Mesenchymal stem cell (in vitro differentiated cells and primary cell): ENCODE measurements at regions not wholly inside any gene's neighbourhood (a gene's known extent, or its start where the extent isn't known, plus 50 kb on each side); places are given as distances from the start of the nearest gene placed in this dataset.

Experiments used
- DNase-seq: peaks from one replicate; pipeline ENCODE4 v3.0.0-alpha.2; 2013
- H2AFZ ChIP-seq: one replicate; pipeline ENCODE4 v1.6.1; 2013; ENCODE audit warnings: low read depth, mild to moderate bottlenecking, control low read depth, inconsistent platforms, low read length, moderate library complexity
- H2AK5ac ChIP-seq: 2 replicates; pipeline ENCODE4 v1.6.1; 2013; ENCODE audit warnings: low read length, moderate library complexity, mild to moderate bottlenecking, inconsistent platforms; ENCODE audit not compliant: severe bottlenecking
- H2BK120ac ChIP-seq: one replicate; pipeline ENCODE4 v1.6.1; 2013; ENCODE audit warnings: low read depth, mild to moderate bottlenecking, inconsistent platforms, low read length, moderate library complexity
- H2BK12ac ChIP-seq, 2 experiments: one replicate each; pipeline ENCODE4 v1.6.1; 2013; ENCODE audit warnings: inconsistent platforms in 2 of 2, low read length in 2 of 2, mild to moderate bottlenecking in 2 of 2, moderate library complexity in 2 of 2, control low read depth in 1 of 2
- H2BK15ac ChIP-seq: one replicate; pipeline ENCODE4 v1.6.1; 2013; ENCODE audit warnings: mild to moderate bottlenecking, low read depth, inconsistent platforms; ENCODE audit not compliant: poor library complexity, severe bottlenecking
- H2BK5ac ChIP-seq: 2 replicates; pipeline ENCODE4 v1.6.1; 2013; ENCODE audit warnings: low read depth, mild to moderate bottlenecking, low read length, control low read depth, inconsistent platforms; ENCODE audit not compliant: poor library complexity, severe bottlenecking
- H3K14ac ChIP-seq, 2 experiments: one replicate each; pipeline ENCODE4 v1.6.1; 2013; ENCODE audit warnings: inconsistent platforms in 2 of 2, low read length in 2 of 2, control low read depth in 1 of 2, mild to moderate bottlenecking in 1 of 2, moderate library complexity in 1 of 2
- H3K18ac ChIP-seq, 2 experiments: one replicate each; pipeline ENCODE4 v1.6.1; 2013; ENCODE audit warnings: inconsistent platforms in 2 of 2, low read length in 2 of 2, control low read depth in 1 of 2, low read depth in 1 of 2, mild to moderate bottlenecking in 1 of 2
- H3K23ac ChIP-seq, 2 experiments: one replicate each; pipeline ENCODE4 v1.6.1; 2013; ENCODE audit warnings: inconsistent platforms in 2 of 2, low read length in 2 of 2, mild to moderate bottlenecking in 2 of 2, moderate library complexity in 2 of 2, control low read depth in 1 of 2
- H3K27ac ChIP-seq: 2 replicates; pipeline ENCODE4 v1.5.1; 2013; ENCODE audit warnings: mild to moderate bottlenecking, moderate library complexity, low read length, control low read depth, inconsistent platforms; ENCODE audit not compliant: poor library complexity, severe bottlenecking
- H3K27me3 ChIP-seq, 2 experiments: 2 replicates each; pipeline versions ENCODE4 v1.6.1 to v1.7.0; 2013; ENCODE audit warnings: low read length in 2 of 2, mild to moderate bottlenecking in 2 of 2, moderate library complexity in 2 of 2, control low read depth in 1 of 2, inconsistent platforms in 1 of 2; ENCODE audit not compliant: control insufficient read depth in 1 of 2, insufficient read depth in 1 of 2
- H3K36me3 ChIP-seq, 2 experiments: 2 replicates each; pipeline versions ENCODE4 v1.6.1 to v1.7.0; 2013; ENCODE audit warnings: low read length in 2 of 2, control low read depth in 1 of 2, inconsistent platforms in 1 of 2, low read depth in 1 of 2, mild to moderate bottlenecking in 1 of 2; ENCODE audit not compliant: insufficient read depth in 2 of 2, control insufficient read depth in 1 of 2
- H3K4ac ChIP-seq, 2 experiments: one replicate each; pipeline ENCODE4 v1.6.1; 2013; ENCODE audit warnings: inconsistent platforms in 2 of 2, low read length in 2 of 2, mild to moderate bottlenecking in 2 of 2, moderate library complexity in 2 of 2, control low read depth in 1 of 2, low read depth in 1 of 2
- H3K4me1 ChIP-seq: 2 replicates; pipeline ENCODE4 v1.6.1; 2013; ENCODE audit warnings: low read depth, low read length, control low read depth; ENCODE audit not compliant: control insufficient read depth, insufficient read depth
- H3K4me2 ChIP-seq: 2 replicates; pipeline ENCODE4 v1.6.1; 2013; ENCODE audit warnings: low read length, mild to moderate bottlenecking, inconsistent platforms; ENCODE audit not compliant: poor library complexity, severe bottlenecking
- H3K4me3 ChIP-seq, 2 experiments: 2 replicates each; pipeline versions ENCODE4 v1.5.1 to v1.7.0; 2013; ENCODE audit warnings: low read length in 2 of 2, mild to moderate bottlenecking in 2 of 2, control low read depth in 1 of 2, low read depth in 1 of 2; ENCODE audit not compliant: insufficient read depth in 1 of 2
- H3K79me1 ChIP-seq: replicated peaks from 2 replicates; pipeline ENCODE4 v1.6.1; 2013; ENCODE audit warnings: mild to moderate bottlenecking, control low read depth, low read length, inconsistent platforms; ENCODE audit not compliant: poor library complexity, severe bottlenecking
- H3K9ac ChIP-seq: 2 replicates; pipeline ENCODE4 v1.7.0; 2013; ENCODE audit warnings: mild to moderate bottlenecking, low read length, moderate library complexity
- H3K9me3 ChIP-seq: 2 replicates; pipeline ENCODE4 v1.7.0; 2013; ENCODE audit warnings: mild to moderate bottlenecking, low read length; ENCODE audit not compliant: control insufficient read depth
- H4K8ac ChIP-seq: one replicate; pipeline ENCODE4 v1.6.1; 2013; ENCODE audit warnings: inconsistent platforms, mild to moderate bottlenecking, low read length, moderate library complexity
- H4K91ac ChIP-seq: one replicate; pipeline ENCODE4 v1.6.1; 2013; ENCODE audit warnings: mild to moderate bottlenecking, low read length, inconsistent platforms
- WGBS: methylation state at CpG from one replicate; pipeline ENCODE4 v1.1.7; 2013; ENCODE audit warnings: mixed read lengths; 5-methylcytosine and 5-hydroxymethylcytosine counted together

GRCh38 chr2:139876321-139876720 lies 1096.1 kb upstream of the NXPH2 start:
- no peaks in the 10 kb centered on the region for H3K27me3 ChIP-seq
- H3K36me3 ChIP-seq, result no peaks in the 10 kb centered on the region
- H3K9ac ChIP-seq, result no peak overlapping the region
- no peak overlapping the region for H2BK12ac ChIP-seq
- 72% methylated on average over 2 of the region's 2 CpGs for WGBS
- no peak overlapping the region for H2AK5ac ChIP-seq
- H4K91ac ChIP-seq, result no peak overlapping the region
- H4K8ac ChIP-seq, result no peak overlapping the region
- H3K27ac ChIP-seq, result no peak overlapping the region
- H2BK120ac ChIP-seq, result no peak overlapping the region
- no peak overlapping the region for H3K4ac ChIP-seq
- no peak overlapping the region for H3K4me2 ChIP-seq
- no peak overlapping the region for H3K14ac ChIP-seq
- H3K4me3 ChIP-seq, result no peak overlapping the region
- H3K79me1 ChIP-seq, result no peaks in the 10 kb centered on the region
- no peak overlapping the region for H2AFZ ChIP-seq
- H3K18ac ChIP-seq, result no peak overlapping the region
- H3K9me3 ChIP-seq, result no peaks in the 10 kb centered on the region
- H2BK5ac ChIP-seq, result no peak overlapping the region
- H3K23ac ChIP-seq, result no peak overlapping the region
- H3K4me1 ChIP-seq, result no peaks in the 10 kb centered on the region
- no peak overlapping the region for H2BK15ac ChIP-seq
- DNase-seq, result no peak

GRCh38 chr2:139872503-139872902 lies 1092.3 kb upstream of the NXPH2 start:
- 98% methylated on average over 4 of the region's 4 CpGs for WGBS
- Histone ChIP-seq H3K4me1 (no peaks in the 10 kb centered on the region), H2BK5ac (no peak overlapping the region), H3K79me1 (no peaks in the 10 kb centered on the region), H2BK15ac (no peak overlapping the region), H3K18ac (no peak overlapping the region), H3K4me3 (no peak overlapping the region), H2BK120ac (no peak overlapping the region), H3K14ac (no peak overlapping the region), H3K9ac (no peak overlapping the region), H4K91ac (no peak overlapping the region), H4K8ac (no peak overlapping the region), H3K4me2 (no peak overlapping the region), H2BK12ac (no peak overlapping the region), H3K27ac (no peak overlapping the region), H3K23ac (no peak overlapping the region), H3K36me3 (no peaks in the 10 kb centered on the region), H2AK5ac (no peak overlapping the region), H3K27me3 (no peaks in the 10 kb centered on the region), H3K4ac (no peak overlapping the region), H3K9me3 (no peaks in the 10 kb centered on the region), H2AFZ (no peak overlapping the region)
- DNase-seq, result no peak

GRCh38 chr2:139872032-139872431 lies 1091.8 kb upstream of the NXPH2 start:
- WGBS, result 86% methylated on average over 6 of the region's 8 CpGs
- H3K23ac ChIP-seq, result no peak overlapping the region
- no peak overlapping the region for H3K27ac ChIP-seq
- no peak overlapping the region for H3K4ac ChIP-seq
- no peak overlapping the region for H2BK15ac ChIP-seq
- H3K4me1 ChIP-seq, result no peaks in the 10 kb centered on the region
- H3K27me3 ChIP-seq, result no peaks in the 10 kb centered on the region
- H2AK5ac ChIP-seq, result no peak overlapping the region
- H3K4me3 ChIP-seq, result no peak overlapping the region
- H4K8ac ChIP-seq, result no peak overlapping the region
- H3K9me3 ChIP-seq, result no peaks in the 10 kb centered on the region
- H3K36me3 ChIP-seq, result no peaks in the 10 kb centered on the region
- no peak overlapping the region for H3K4me2 ChIP-seq
- H2BK120ac ChIP-seq, result no peak overlapping the region
- no peak overlapping the region for H3K9ac ChIP-seq
- H3K14ac ChIP-seq, result no peak overlapping the region
- no peak for DNase-seq
- H4K91ac ChIP-seq, result no peak overlapping the region
- H2BK12ac ChIP-seq, result no peak overlapping the region
- H2AFZ ChIP-seq, result no peak overlapping the region
- H3K18ac ChIP-seq, result no peak overlapping the region
- no peaks in the 10 kb centered on the region for H3K79me1 ChIP-seq
- no peak overlapping the region for H2BK5ac ChIP-seq

- no peaks in the 10 kb centered on the region for H3K4me1 ChIP-seq
- no peak overlapping the region for H2BK12ac ChIP-seq
- no peak overlapping the region for H2BK15ac ChIP-seq
- no peak overlapping the region for H2AFZ ChIP-seq
- no peak overlapping the region for H4K8ac ChIP-seq
- no peak overlapping the region for H3K14ac ChIP-seq
- no peak overlapping the region for H3K23ac ChIP-seq
- H3K27me3 ChIP-seq, result no peaks in the 10 kb centered on the region
- no peak overlapping the region for H3K9ac ChIP-seq
- 86% methylated on average over 2 of the region's 2 CpGs for WGBS
- no peak overlapping the region for H3K4ac ChIP-seq
- H3K79me1 ChIP-seq, result no peaks in the 10 kb centered on the region
- no peak overlapping the region for H2BK120ac ChIP-seq
- no peaks in the 10 kb centered on the region for H3K36me3 ChIP-seq
- no peak overlapping the region for H3K27ac ChIP-seq
- peaks cover 14% of the 10 kb centered on the region for H3K9me3 ChIP-seq
- no peak overlapping the region for H2BK5ac ChIP-seq
- no peak overlapping the region for H2AK5ac ChIP-seq
- H3K4me3 ChIP-seq, result no peak overlapping the region
- DNase-seq, result no peak
- no peak overlapping the region for H3K18ac ChIP-seq
- no peak overlapping the region for H3K4me2 ChIP-seq
- H4K91ac ChIP-seq, result no peak overlapping the region
Measured at GRCh38 chr2:139867601-139868226, 1087.5 kb upstream of the NXPH2 start.
